GM21526 (cell line): ENCODE measurements at regions not wholly inside any gene's neighbourhood (a gene's known extent, or its start where the extent isn't known, plus 50 kb on each side); places are given as distances from the start of the nearest gene placed in this dataset.

ENCODE experiments used
- ATAC-seq: cut with Tn5 transposase; IDR thresholded peaks from one replicate; pipeline ENCODE4 v1.9.1; 2021; ENCODE audit warnings: moderate library complexity; ENCODE audit not compliant: unreplicated experiment, low FRiP score

GRCh38 chr4:52212702-52213101, 161.6 kb downstream of the SPATA18 start:
- ATAC-seq: no peak

GRCh38 chr4:52231526-52231925, 180.4 kb downstream of the SPATA18 start:
- ATAC-seq: no peak

GRCh38 chr4:52234561-52235440, 183.7 kb downstream of the SPATA18 start:
- no peak for ATAC-seq

- ATAC-seq: no peak
Observed at GRCh38 chr4:52235552-52236201, 184.6 kb downstream of the SPATA18 start.

- ATAC-seq: no peak
Observed at GRCh38 chr4:52241916-52242315, 190.8 kb downstream of the SPATA18 start.

- ATAC-seq: no peak
Observed at GRCh38 chr4:52243367-52243766, 192.3 kb downstream of the SPATA18 start.

GRCh38 chr4:52244103-52244775, 193.1 kb downstream of the SPATA18 start:
- ATAC-seq: no peak

GRCh38 chr4:52244848-52245247, 193.7 kb downstream of the SPATA18 start:
- no peak for ATAC-seq

- no peak for ATAC-seq
Observed at GRCh38 chr4:52246827-52247226, 195.7 kb downstream of the SPATA18 start.

- ATAC-seq: no peak
Observed at GRCh38 chr4:52247941-52248340, 196.8 kb downstream of the SPATA18 start.

GRCh38 chr4:52248820-52249219, 197.7 kb downstream of the SPATA18 start:
- no peak for ATAC-seq

GRCh38 chr4:52249581-52249980, 198.5 kb downstream of the SPATA18 start:
- ATAC-seq: no peak

GRCh38 chr4:52250154-52250553, 199.1 kb downstream of the SPATA18 start:
- ATAC-seq: no peak

- no peak for ATAC-seq
Observed at GRCh38 chr4:52251864-52252263, 200.8 kb downstream of the SPATA18 start.

- no peak for ATAC-seq
Observed at GRCh38 chr4:52253025-52253424, 201.9 kb downstream of the SPATA18 start.

- no peak for ATAC-seq
Observed at GRCh38 chr4:52256522-52256921, 205.4 kb downstream of the SPATA18 start.

GRCh38 chr4:52259978-52260377, 208.9 kb downstream of the SPATA18 start:
- no peak for ATAC-seq

- no peak for ATAC-seq
Observed at GRCh38 chr4:52260514-52261210, 209.6 kb downstream of the SPATA18 start.

GRCh38 chr4:52263607-52264006, 212.5 kb downstream of the SPATA18 start:
- no peak for ATAC-seq

- no peak for ATAC-seq
Observed at GRCh38 chr4:52265781-52266525, 214.8 kb downstream of the SPATA18 start.
